ENCODE measurements at regions not wholly inside any gene's neighbourhood (a gene's known extent, or its start where the extent isn't known, plus 50 kb on each side); places are given as distances from the start of the nearest gene placed in this dataset.
A peak's percentile ranks its signal among the peaks of the same experiment; 100 is the strongest.

DNA sequence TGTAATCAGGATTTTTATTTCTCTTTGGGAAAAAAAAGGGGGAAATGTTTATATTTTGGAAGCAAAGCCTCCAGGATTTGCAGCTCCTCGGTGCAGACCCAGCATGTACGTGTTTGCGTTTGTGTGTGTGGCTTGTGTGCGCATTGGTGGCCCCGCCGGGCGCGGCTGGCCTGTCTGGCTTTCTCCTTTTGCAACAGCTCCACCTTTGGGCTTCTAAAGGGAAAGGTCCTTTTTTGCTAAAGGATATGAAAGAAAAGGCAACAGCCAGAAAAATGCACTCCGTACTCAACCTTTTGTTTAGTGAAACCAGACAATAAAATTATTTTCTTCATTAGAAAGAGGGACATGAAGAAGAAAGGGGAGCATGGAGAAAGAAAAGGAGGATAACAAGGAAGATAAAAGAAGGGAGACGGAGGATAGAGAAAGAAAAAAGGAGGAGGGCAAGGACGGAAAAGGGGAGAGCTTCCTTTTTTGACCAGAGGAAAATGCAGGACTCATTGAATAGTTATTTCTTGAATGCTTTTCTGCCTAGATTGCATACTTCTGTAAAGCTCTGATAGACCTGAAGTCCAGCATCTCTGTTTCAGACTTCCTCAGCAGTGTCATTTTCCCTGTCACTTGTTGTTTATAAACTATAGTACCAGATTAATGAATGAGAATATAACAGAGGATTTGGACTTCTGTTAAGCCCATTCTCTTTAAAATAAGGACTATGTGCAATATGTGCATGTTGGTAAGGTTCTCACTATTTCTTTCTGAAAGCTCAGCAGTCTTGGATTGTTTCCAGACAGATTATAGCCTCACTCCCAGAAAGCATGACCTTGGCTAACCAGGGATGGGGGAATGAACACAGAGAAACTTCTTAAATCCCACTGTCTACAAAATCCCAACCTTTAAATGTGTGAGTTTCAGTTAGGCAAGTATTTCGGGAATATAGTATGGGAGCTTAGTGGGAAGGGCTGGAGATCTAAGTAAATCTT, 563.1 kb upstream of the PIK3C3 start:
- Histone ChIP-seq H2BK5ac (ENCODE audit: low read length) (no peak overlapping the region), H3K79me1 (ENCODE audit: low read depth, low read length) (no peaks in the 10 kb centered on the region), H4K91ac (ENCODE audit: low read depth, low read length, poor library complexity) (no peak overlapping the region), H3K18ac (ENCODE audit: low read length) (no peak overlapping the region), H3K4me3 (ENCODE audit: low read length in 2 of 2) (peak overlapping the region in 1 of 2 donors; percentile 16), H3K4ac (ENCODE audit: low read length) (no peak overlapping the region), H3K36me3 (replicated peaks in 1 of 2; ENCODE audit: control insufficient read depth in 2 of 2, insufficient read depth in 2 of 2, low read length in 2 of 2) (no peaks in the 10 kb centered on the region), H3K4me1 (ENCODE audit: control insufficient read depth in 2 of 2, insufficient read depth in 1 of 2, low read depth in 1 of 2, low read length in 2 of 2) (peaks cover 0 to 2% of the 10 kb centered on the region in 2 donors), H2AFZ (ENCODE audit: low read length) (peak overlapping the region; percentile 69), H3K4me2 (ENCODE audit: insufficient read depth, low read length, poor library complexity, severe bottlenecking) (no peak overlapping the region), H3K27ac (replicated peaks; ENCODE audit: low read length) (no peak overlapping the region), H2BK15ac (ENCODE audit: low read length) (no peak overlapping the region), H2BK12ac (ENCODE audit: low read length) (no peak overlapping the region), H3K14ac (ENCODE audit: low read length) (no peak overlapping the region), H2AK5ac (ENCODE audit: low read depth, low read length) (no peak overlapping the region), H3K9ac (ENCODE audit: low read depth, low read length, poor library complexity) (no peak overlapping the region), H4K8ac (ENCODE audit: low read depth, low read length) (no peak overlapping the region), H2BK120ac (ENCODE audit: low read depth, low read length) (no peak overlapping the region), H3K9me3 (replicated peaks in 1 of 2; ENCODE audit: control insufficient read depth in 2 of 2, insufficient read depth in 1 of 2, low read depth in 1 of 2, low read length in 2 of 2) (no peaks in the 10 kb centered on the region), H3K27me3 (ENCODE audit: control insufficient read depth in 3 of 3, insufficient read depth in 3 of 3, low read depth in 1 of 3, low read length in 3 of 3) (no peaks in the 10 kb centered on the region), H3K23ac (ENCODE audit: low read depth, low read length, poor library complexity) (no peak overlapping the region)
- no CpG with 5 or more reads among the region's 12 CpGs for WGBS, 2 donors (ENCODE audit: extremely low coverage in 2 of 2, insufficient read length in 2 of 2, insufficient replicate concordance in 1 of 2)
- DNase-seq (ENCODE audit: low spot score): peak; percentile 51

DNA sequence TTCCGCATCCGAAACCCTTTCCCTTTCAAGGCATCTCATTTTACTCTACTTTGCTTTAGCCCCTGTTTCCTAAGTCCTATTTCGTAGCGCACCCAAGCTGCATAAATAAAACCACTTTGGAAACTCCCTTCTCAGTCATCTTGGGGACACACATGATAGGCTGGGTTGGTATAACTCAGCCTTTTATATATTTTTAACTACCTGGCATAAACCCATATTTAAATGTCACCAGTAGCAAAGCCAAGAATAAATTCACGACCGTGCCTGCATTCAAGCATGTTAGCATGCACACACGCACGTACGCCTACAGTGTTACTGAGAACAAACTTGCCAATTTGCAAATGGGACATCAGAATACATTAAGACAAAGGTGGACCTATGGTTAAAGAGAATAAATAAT, 564.7 kb upstream of the PIK3C3 start:
- H3K4ac ChIP-seq (ENCODE audit: low read length): no peak overlapping the region
- H3K9me3 ChIP-seq (replicated peaks in 1 of 2; ENCODE audit: control insufficient read depth in 2 of 2, insufficient read depth in 1 of 2, low read depth in 1 of 2, low read length in 2 of 2): no peaks in the 10 kb centered on the region
- DNase-seq (ENCODE audit: low spot score): no peak
- no peak overlapping the region for H4K91ac ChIP-seq (ENCODE audit: low read depth, low read length, poor library complexity)
- no peak overlapping the region for H2AK5ac ChIP-seq (ENCODE audit: low read depth, low read length)
- H3K27me3 ChIP-seq (ENCODE audit: control insufficient read depth in 3 of 3, insufficient read depth in 3 of 3, low read depth in 1 of 3, low read length in 3 of 3): no peaks in the 10 kb centered on the region
- no peak overlapping the region for H2AFZ ChIP-seq (ENCODE audit: low read length)
- no CpG with 5 or more reads among the region's 9 CpGs for WGBS, 2 donors (ENCODE audit: extremely low coverage in 2 of 2, insufficient read length in 2 of 2, insufficient replicate concordance in 1 of 2)
- H3K27ac ChIP-seq (replicated peaks; ENCODE audit: low read length): no peak overlapping the region
- no peak overlapping the region for H3K9ac ChIP-seq (ENCODE audit: low read depth, low read length, poor library complexity)
- H2BK120ac ChIP-seq (ENCODE audit: low read depth, low read length): no peak overlapping the region
- H3K18ac ChIP-seq (ENCODE audit: low read length): no peak overlapping the region
- H4K8ac ChIP-seq (ENCODE audit: low read depth, low read length): no peak overlapping the region
- H3K14ac ChIP-seq (ENCODE audit: low read length): no peak overlapping the region
- H2BK5ac ChIP-seq (ENCODE audit: low read length): no peak overlapping the region
- H3K79me1 ChIP-seq (ENCODE audit: low read depth, low read length): no peaks in the 10 kb centered on the region
- no peak overlapping the region for H3K4me3 ChIP-seq (ENCODE audit: low read length in 2 of 2)
- H3K36me3 ChIP-seq (replicated peaks in 1 of 2; ENCODE audit: control insufficient read depth in 2 of 2, insufficient read depth in 2 of 2, low read length in 2 of 2): no peaks in the 10 kb centered on the region
- no peak overlapping the region for H2BK15ac ChIP-seq (ENCODE audit: low read length)
- H3K4me2 ChIP-seq (ENCODE audit: insufficient read depth, low read length, poor library complexity, severe bottlenecking): no peak overlapping the region
- no peak overlapping the region for H3K23ac ChIP-seq (ENCODE audit: low read depth, low read length, poor library complexity)
- H2BK12ac ChIP-seq (ENCODE audit: low read length): no peak overlapping the region
- H3K4me1 ChIP-seq (ENCODE audit: control insufficient read depth in 2 of 2, insufficient read depth in 1 of 2, low read depth in 1 of 2, low read length in 2 of 2): peaks cover 0 to 2% of the 10 kb centered on the region in 2 donors

DNA sequence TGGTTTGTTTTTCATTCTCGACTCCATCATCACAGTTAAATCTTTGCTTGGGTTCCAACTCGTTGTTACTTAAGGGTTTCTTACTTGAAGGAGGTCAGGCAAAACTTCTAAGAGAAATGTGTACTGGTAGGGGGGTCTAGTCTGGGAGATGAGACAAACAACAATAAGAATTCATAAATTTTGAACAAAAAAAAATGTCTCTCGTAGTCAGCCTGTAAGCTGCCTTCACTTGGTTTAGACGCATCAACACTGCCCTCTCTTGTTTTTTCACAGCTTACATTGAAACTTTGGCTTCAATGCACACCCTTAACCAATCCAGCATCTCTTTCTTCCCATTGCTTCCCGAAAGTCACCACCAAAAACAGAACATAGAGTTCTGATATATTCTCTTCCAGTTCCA, 576.4 kb upstream of the PIK3C3 start:
- Histone ChIP-seq H2BK15ac (ENCODE audit: low read length) (no peak overlapping the region), H3K9me3 (replicated peaks in 1 of 2; ENCODE audit: control insufficient read depth in 2 of 2, insufficient read depth in 1 of 2, low read depth in 1 of 2, low read length in 2 of 2) (no peaks in the 10 kb centered on the region), H2BK120ac (ENCODE audit: low read depth, low read length) (no peak overlapping the region), H4K91ac (ENCODE audit: low read depth, low read length, poor library complexity) (no peak overlapping the region), H3K4me3 (ENCODE audit: low read length in 2 of 2) (no peak overlapping the region), H2BK12ac (ENCODE audit: low read length) (no peak overlapping the region), H3K4me2 (ENCODE audit: insufficient read depth, low read length, poor library complexity, severe bottlenecking) (no peak overlapping the region), H3K27me3 (ENCODE audit: control insufficient read depth in 3 of 3, insufficient read depth in 3 of 3, low read depth in 1 of 3, low read length in 3 of 3) (no peaks in the 10 kb centered on the region), H2AK5ac (ENCODE audit: low read depth, low read length) (no peak overlapping the region), H2BK5ac (ENCODE audit: low read length) (no peak overlapping the region), H3K27ac (replicated peaks; ENCODE audit: low read length) (no peak overlapping the region), H3K14ac (ENCODE audit: low read length) (no peak overlapping the region), H3K36me3 (replicated peaks in 1 of 2; ENCODE audit: control insufficient read depth in 2 of 2, insufficient read depth in 2 of 2, low read length in 2 of 2) (no peaks in the 10 kb centered on the region), H2AFZ (ENCODE audit: low read length) (no peak overlapping the region), H3K79me1 (ENCODE audit: low read depth, low read length) (no peaks in the 10 kb centered on the region), H3K23ac (ENCODE audit: low read depth, low read length, poor library complexity) (no peak overlapping the region), H3K9ac (ENCODE audit: low read depth, low read length, poor library complexity) (no peak overlapping the region), H4K8ac (ENCODE audit: low read depth, low read length) (no peak overlapping the region), H3K4ac (ENCODE audit: low read length) (no peak overlapping the region), H3K18ac (ENCODE audit: low read length) (no peak overlapping the region), H3K4me1 (ENCODE audit: control insufficient read depth in 2 of 2, insufficient read depth in 1 of 2, low read depth in 1 of 2, low read length in 2 of 2) (no peaks in the 10 kb centered on the region)
- no CpG with 5 or more reads among the region's 5 CpGs for WGBS, 2 donors (ENCODE audit: extremely low coverage in 2 of 2, insufficient read length in 2 of 2, insufficient replicate concordance in 1 of 2)
- peak; percentile 15 for DNase-seq (ENCODE audit: low spot score)

DNA sequence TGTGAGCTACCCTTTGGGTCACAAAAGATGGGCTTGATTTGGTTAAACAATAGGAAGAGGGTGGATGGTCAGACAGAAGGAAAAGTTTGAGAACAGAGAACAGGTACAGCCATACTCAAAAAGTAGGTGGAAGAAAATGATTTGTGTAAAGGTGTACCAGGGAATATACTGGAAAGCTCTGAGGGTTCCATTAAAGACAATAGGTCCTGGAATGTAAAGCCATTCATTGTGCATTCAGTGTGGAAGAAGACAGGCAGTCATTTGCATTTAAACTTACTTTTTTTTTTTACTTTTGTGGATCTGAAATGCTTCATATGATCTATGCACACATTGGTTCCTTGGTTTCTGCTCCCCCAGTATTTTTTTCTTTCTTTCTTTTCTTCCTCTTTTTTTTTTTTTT, 581.4 kb upstream of the PIK3C3 start:
- no peak overlapping the region for H3K23ac ChIP-seq (ENCODE audit: low read depth, low read length, poor library complexity)
- no peaks in the 10 kb centered on the region for H3K27me3 ChIP-seq (ENCODE audit: control insufficient read depth in 3 of 3, insufficient read depth in 3 of 3, low read depth in 1 of 3, low read length in 3 of 3)
- H3K9ac ChIP-seq (ENCODE audit: low read depth, low read length, poor library complexity): no peak overlapping the region
- no peak overlapping the region for H3K27ac ChIP-seq (replicated peaks; ENCODE audit: low read length)
- no peak overlapping the region for H3K4me2 ChIP-seq (ENCODE audit: insufficient read depth, low read length, poor library complexity, severe bottlenecking)
- H2BK5ac ChIP-seq (ENCODE audit: low read length): no peak overlapping the region
- no peaks in the 10 kb centered on the region for H3K9me3 ChIP-seq (replicated peaks in 1 of 2; ENCODE audit: control insufficient read depth in 2 of 2, insufficient read depth in 1 of 2, low read depth in 1 of 2, low read length in 2 of 2)
- no peak overlapping the region for H3K4me3 ChIP-seq (ENCODE audit: low read length in 2 of 2)
- H2AFZ ChIP-seq (ENCODE audit: low read length): no peak overlapping the region
- H3K79me1 ChIP-seq (ENCODE audit: low read depth, low read length): no peaks in the 10 kb centered on the region
- H2AK5ac ChIP-seq (ENCODE audit: low read depth, low read length): no peak overlapping the region
- no peak overlapping the region for H2BK12ac ChIP-seq (ENCODE audit: low read length)
- H2BK120ac ChIP-seq (ENCODE audit: low read depth, low read length): no peak overlapping the region
- H3K4me1 ChIP-seq (ENCODE audit: control insufficient read depth in 2 of 2, insufficient read depth in 1 of 2, low read depth in 1 of 2, low read length in 2 of 2): no peaks in the 10 kb centered on the region
- H3K18ac ChIP-seq (ENCODE audit: low read length): no peak overlapping the region
- no peak overlapping the region for H4K91ac ChIP-seq (ENCODE audit: low read depth, low read length, poor library complexity)
- no peak overlapping the region for H4K8ac ChIP-seq (ENCODE audit: low read depth, low read length)
- H3K4ac ChIP-seq (ENCODE audit: low read length): no peak overlapping the region
- DNase-seq (ENCODE audit: low spot score): no peak
- no peak overlapping the region for H2BK15ac ChIP-seq (ENCODE audit: low read length)
- H3K14ac ChIP-seq (ENCODE audit: low read length): no peak overlapping the region
- no peaks in the 10 kb centered on the region for H3K36me3 ChIP-seq (replicated peaks in 1 of 2; ENCODE audit: control insufficient read depth in 2 of 2, insufficient read depth in 2 of 2, low read length in 2 of 2)

Data from neuronal stem cell (in vitro differentiated cells).